HL-60 (cell line): ENCODE measurements at regions not wholly inside any gene's neighbourhood (a gene's known extent, or its start where the extent isn't known, plus 50 kb on each side); places are given as distances from the start of the nearest gene placed in this dataset.

Source experiments
- DNase-seq, 2 experiments: peaks; one replicate each; pipeline ENCODE4 v3.0.0-alpha.2; 2010 to 2020; ENCODE audit warnings: low read depth in 1 of 2, low spot score in 1 of 2
- H3K27ac ChIP-seq: fragments of 250-450 bp; sonication (Bioruptor Pico); replicated peaks from 2 replicates; pipeline ENCODE4 v1.5.1; 2020; ENCODE audit warnings: mild to moderate bottlenecking, moderate library complexity
- H3K27me3 ChIP-seq: fragments of 250-450 bp; sonication (Bioruptor Pico); 2 replicates; pipeline ENCODE4 v1.5.1; 2021; ENCODE audit warnings: mild to moderate bottlenecking, moderate library complexity; ENCODE audit not compliant: insufficient read depth, poor library complexity, severe bottlenecking
- H3K4me3 ChIP-seq: replicated peaks from 2 replicates; pipeline ENCODE4 v1.5.1; 2011; ENCODE audit warnings: mild to moderate bottlenecking, control low read depth, low read length; ENCODE audit not compliant: insufficient read depth
- GABPA ChIP-seq: IDR thresholded peaks from 2 replicates; pipeline ENCODE4 v1.6.1; 2012; ENCODE audit warnings: low read depth
- POLR2AphosphoS5 ChIP-seq: IDR thresholded peaks from 2 replicates; pipeline ENCODE4 v1.6.1; 2012; ENCODE audit warnings: low read depth
- SPI1 ChIP-seq: IDR thresholded peaks from 2 replicates; pipeline ENCODE4 v1.6.1; 2012; ENCODE audit warnings: low read depth, mild to moderate bottlenecking, borderline replicate concordance
- TF ChIP-seq, protein P1 (sequence below): IDR thresholded peaks from 2 replicates; pipeline ENCODE4 v1.6.1; 2012; ENCODE audit warnings: low read depth; ENCODE audit not compliant: insufficient replicate concordance
- TF ChIP-seq, protein P2 (sequence below): IDR thresholded peaks from one replicate; pipeline ENCODE4 v1.5.1; 2011; ENCODE audit warnings: low read length, control low read depth, inconsistent platforms; ENCODE audit not compliant: insufficient read depth

DNA sequence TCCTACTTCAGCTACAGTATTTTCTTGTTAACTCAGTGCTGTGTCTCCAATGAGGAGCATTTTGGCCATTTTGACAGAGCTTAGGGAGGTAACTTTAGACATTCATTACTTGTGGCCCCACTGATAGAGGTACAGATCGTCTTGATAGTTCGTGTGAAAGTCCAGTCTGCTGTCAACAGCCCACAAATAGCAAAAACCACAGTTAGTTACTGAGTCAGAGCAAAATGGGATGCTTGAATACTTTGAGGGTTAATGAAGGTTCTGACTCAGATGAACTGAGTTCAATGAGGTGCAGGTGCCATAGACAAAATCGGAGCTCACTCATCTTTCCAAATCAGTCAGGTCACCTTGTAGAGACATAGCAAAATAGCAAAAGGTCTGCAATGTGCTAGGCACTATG lies 163.1 kb upstream of the TLE4 start:
- no peak overlapping the region for H3K27ac ChIP-seq
- TF ChIP-seq, protein P1, sequence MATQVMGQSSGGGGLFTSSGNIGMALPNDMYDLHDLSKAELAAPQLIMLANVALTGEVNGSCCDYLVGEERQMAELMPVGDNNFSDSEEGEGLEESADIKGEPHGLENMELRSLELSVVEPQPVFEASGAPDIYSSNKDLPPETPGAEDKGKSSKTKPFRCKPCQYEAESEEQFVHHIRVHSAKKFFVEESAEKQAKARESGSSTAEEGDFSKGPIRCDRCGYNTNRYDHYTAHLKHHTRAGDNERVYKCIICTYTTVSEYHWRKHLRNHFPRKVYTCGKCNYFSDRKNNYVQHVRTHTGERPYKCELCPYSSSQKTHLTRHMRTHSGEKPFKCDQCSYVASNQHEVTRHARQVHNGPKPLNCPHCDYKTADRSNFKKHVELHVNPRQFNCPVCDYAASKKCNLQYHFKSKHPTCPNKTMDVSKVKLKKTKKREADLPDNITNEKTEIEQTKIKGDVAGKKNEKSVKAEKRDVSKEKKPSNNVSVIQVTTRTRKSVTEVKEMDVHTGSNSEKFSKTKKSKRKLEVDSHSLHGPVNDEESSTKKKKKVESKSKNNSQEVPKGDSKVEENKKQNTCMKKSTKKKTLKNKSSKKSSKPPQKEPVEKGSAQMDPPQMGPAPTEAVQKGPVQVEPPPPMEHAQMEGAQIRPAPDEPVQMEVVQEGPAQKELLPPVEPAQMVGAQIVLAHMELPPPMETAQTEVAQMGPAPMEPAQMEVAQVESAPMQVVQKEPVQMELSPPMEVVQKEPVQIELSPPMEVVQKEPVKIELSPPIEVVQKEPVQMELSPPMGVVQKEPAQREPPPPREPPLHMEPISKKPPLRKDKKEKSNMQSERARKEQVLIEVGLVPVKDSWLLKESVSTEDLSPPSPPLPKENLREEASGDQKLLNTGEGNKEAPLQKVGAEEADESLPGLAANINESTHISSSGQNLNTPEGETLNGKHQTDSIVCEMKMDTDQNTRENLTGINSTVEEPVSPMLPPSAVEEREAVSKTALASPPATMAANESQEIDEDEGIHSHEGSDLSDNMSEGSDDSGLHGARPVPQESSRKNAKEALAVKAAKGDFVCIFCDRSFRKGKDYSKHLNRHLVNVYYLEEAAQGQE: no peak
- TF ChIP-seq, protein P2, sequence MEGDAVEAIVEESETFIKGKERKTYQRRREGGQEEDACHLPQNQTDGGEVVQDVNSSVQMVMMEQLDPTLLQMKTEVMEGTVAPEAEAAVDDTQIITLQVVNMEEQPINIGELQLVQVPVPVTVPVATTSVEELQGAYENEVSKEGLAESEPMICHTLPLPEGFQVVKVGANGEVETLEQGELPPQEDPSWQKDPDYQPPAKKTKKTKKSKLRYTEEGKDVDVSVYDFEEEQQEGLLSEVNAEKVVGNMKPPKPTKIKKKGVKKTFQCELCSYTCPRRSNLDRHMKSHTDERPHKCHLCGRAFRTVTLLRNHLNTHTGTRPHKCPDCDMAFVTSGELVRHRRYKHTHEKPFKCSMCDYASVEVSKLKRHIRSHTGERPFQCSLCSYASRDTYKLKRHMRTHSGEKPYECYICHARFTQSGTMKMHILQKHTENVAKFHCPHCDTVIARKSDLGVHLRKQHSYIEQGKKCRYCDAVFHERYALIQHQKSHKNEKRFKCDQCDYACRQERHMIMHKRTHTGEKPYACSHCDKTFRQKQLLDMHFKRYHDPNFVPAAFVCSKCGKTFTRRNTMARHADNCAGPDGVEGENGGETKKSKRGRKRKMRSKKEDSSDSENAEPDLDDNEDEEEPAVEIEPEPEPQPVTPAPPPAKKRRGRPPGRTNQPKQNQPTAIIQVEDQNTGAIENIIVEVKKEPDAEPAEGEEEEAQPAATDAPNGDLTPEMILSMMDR: no peak
- TF ChIP-seq GABPA: no peak
- TF ChIP-seq POLR2AphosphoS5: no peak
- no peak for TF ChIP-seq SPI1
- no peak overlapping the region for H3K4me3 ChIP-seq
- no peak for DNase-seq
- no peaks in the 10 kb centered on the region for H3K27me3 ChIP-seq

DNA sequence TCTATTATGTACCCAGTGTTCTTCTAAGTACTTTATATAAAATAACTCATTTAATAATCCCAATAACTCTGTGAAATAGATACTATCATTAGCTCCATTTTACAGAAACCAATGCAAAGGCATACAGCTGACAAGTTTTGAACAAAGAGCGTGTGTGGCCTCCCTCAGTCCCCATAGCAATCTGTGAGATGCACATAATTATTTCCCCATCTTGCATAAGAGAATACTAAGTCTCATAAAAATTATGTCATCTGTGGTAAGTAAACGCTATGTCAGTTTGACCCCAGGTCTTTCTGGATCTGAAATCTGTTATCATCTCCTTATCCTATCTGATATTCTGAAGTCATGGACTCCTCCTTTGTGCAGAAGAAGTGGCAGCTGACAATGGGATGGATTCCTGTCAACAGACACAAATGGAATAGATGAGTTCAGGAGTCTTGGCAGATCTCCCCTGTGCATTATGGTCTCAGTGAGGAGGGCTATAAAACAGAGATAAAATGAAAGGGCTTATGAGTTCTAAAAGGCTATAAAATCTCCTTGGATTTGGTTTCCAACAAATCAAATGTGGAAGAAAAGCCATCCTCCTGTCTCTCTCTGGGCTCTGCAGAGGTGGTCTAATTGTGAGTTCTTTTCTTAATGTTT lies 162.5 kb upstream of the TLE4 start:
- TF ChIP-seq, protein P1: no peak
- TF ChIP-seq POLR2AphosphoS5 (no peak), GABPA (no peak), SPI1 (no peak)
- TF ChIP-seq, protein P2: no peak
- no peak for DNase-seq

DNA sequence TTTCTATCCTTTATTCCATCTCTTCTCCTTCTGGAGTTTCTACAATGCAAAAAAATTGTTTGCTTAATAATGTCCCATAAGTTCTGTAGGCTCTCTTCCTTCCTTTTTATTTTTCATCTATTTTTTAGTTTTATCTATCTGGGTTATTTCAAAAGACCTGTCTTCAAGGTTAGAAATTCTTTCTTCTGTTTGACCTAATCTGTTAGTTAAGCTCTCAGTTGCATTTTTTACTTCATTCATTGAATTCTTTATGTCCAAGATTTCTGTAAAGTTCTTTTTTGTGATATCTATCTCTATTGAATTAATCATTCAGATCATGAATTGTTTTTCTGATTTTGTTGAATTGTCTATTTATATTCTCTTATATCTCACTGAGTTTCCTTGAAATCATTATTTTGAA lies 145.9 kb upstream of the TLE4 start:
- TF ChIP-seq POLR2AphosphoS5 (no peak), SPI1 (no peak), GABPA (no peak)
- TF ChIP-seq, protein P2: no peak
- TF ChIP-seq, protein P1: no peak
- Histone ChIP-seq H3K4me3 (no peak overlapping the region), H3K27me3 (no peaks in the 10 kb centered on the region), H3K27ac (no peak overlapping the region)
- DNase-seq: no peak

More for the DNA sequence above, 162.5 kb upstream of the TLE4 start:
- H3K27ac ChIP-seq: no peak overlapping the region
- no peaks in the 10 kb centered on the region for H3K27me3 ChIP-seq
- no peak overlapping the region for H3K4me3 ChIP-seq
